HEK293 (cell line): ENCODE measurements at regions not wholly inside any gene's neighbourhood (a gene's known extent, or its start where the extent isn't known, plus 50 kb on each side); places are given as distances from the start of the nearest gene placed in this dataset.
A peak's percentile ranks its signal among the peaks of the same experiment; 100 is the strongest.

Experiments
- CTCF ChIA-PET: fragments of 350-600 bp; formaldehyde crosslinking; extraction: SDS; loops from one replicate; lab custom pipeline; 2021; ENCODE audit warnings: antibody characterized with exemption; lab: Yijun Ruan, JAX
- POLR2A ChIA-PET: fragments of 300-600 bp; formaldehyde crosslinking; extraction: SDS; loops from one replicate; lab custom pipeline; 2020; ENCODE audit warnings: antibody characterized with exemption, inconsistent platforms; lab: Yijun Ruan, JAX
- H3K27ac ChIP-seq: fragments of 200-500 bp; sonication (Bioruptor generic); 2 replicates; pipeline ENCODE4 v1.5.1; 2014; ENCODE audit warnings: low read depth, low read length, control low read depth, inconsistent platforms; ENCODE audit errors: extremely low read depth
- H3K36me3 ChIP-seq, 2 experiments: fragments of 200-500 bp in 1 of 2; sonication (Bioruptor generic) in 1 of 2; 1 replicate in 1 of 2; 2 replicates in 1 of 2; pipeline ENCODE4 v1.5.1; 2014 to 2017; ENCODE audit warnings: inconsistent platforms in 2 of 2, low read length in 2 of 2; ENCODE audit not compliant: control insufficient read depth in 2 of 2, insufficient read depth in 1 of 2
- H3K4me1 ChIP-seq: fragments of 200-500 bp; sonication (Bioruptor generic); 2 replicates; pipeline ENCODE4 v1.5.1; 2014; ENCODE audit warnings: mild to moderate bottlenecking, low read length, inconsistent platforms; ENCODE audit not compliant: control insufficient read depth, insufficient read depth
- H3K4me3 ChIP-seq: 2 replicates; pipeline ENCODE4 v1.5.1; 2011; ENCODE audit warnings: low read depth, mild to moderate bottlenecking, control low read depth, low read length, moderate library complexity
- H3K9me3 ChIP-seq: fragments of 200-500 bp; sonication (Bioruptor generic); 2 replicates; pipeline ENCODE4 v1.5.1; 2014; ENCODE audit warnings: low read depth, low read length, inconsistent platforms; ENCODE audit not compliant: control insufficient read depth, insufficient read depth
- GLI2 ChIP-seq: fragments of 450-650 bp; formaldehyde crosslinking; IDR thresholded peaks from 2 replicates; pipeline ENCODE4; 2017; ENCODE audit warnings: missing biosample characterization, missing genetic modification characterization, low read depth, borderline replicate concordance
- KLF8 ChIP-seq: fragments of 450-650 bp; formaldehyde crosslinking; IDR thresholded peaks from 2 replicates; pipeline ENCODE4 v1.5.1; 2016; ENCODE audit warnings: missing biosample characterization, missing genetic modification characterization
- TRIM28 ChIP-seq: IDR thresholded peaks from 2 replicates; pipeline ENCODE4 v1.6.1; 2011; ENCODE audit warnings: low read length, control low read depth, borderline replicate concordance
- ZBTB44 ChIP-seq: fragments of 450-650 bp; IDR thresholded peaks from 2 replicates; pipeline ENCODE4 v1.5.1; 2018; ENCODE audit warnings: missing biosample characterization, mild to moderate bottlenecking, missing genetic modification characterization
- ZBTB49 ChIP-seq: fragments of 450-650 bp; formaldehyde crosslinking; IDR thresholded peaks from 2 replicates; pipeline ENCODE4 v1.5.1; 2016; ENCODE audit warnings: missing biosample characterization, missing genetic modification characterization, low read depth
- ZNF16 ChIP-seq: fragments of 450-650 bp; formaldehyde crosslinking; IDR thresholded peaks from 2 replicates; pipeline ENCODE4 v1.5.1; 2016; ENCODE audit warnings: low read depth, missing biosample characterization, missing genetic modification characterization
- ZNF23 ChIP-seq: fragments of 450-650 bp; formaldehyde crosslinking; IDR thresholded peaks from 2 replicates; pipeline ENCODE4 v1.5.1; 2016; ENCODE audit warnings: missing biosample characterization, missing genetic modification characterization, borderline replicate concordance
- ZNF37A ChIP-seq: fragments of 450-650 bp; IDR thresholded peaks from 2 replicates; pipeline ENCODE4 v1.5.1; 2018; ENCODE audit warnings: missing biosample characterization, missing genetic modification characterization
- ZNF501 ChIP-seq: fragments of 450-650 bp; formaldehyde crosslinking; IDR thresholded peaks from 2 replicates; pipeline ENCODE4 v1.5.1; 2016; ENCODE audit warnings: missing biosample characterization, missing genetic modification characterization
- ZNF596 ChIP-seq: fragments of 450-650 bp; IDR thresholded peaks from 2 replicates; pipeline ENCODE4 v1.5.0; 2018; ENCODE audit warnings: missing biosample characterization, mild to moderate bottlenecking, missing genetic modification characterization, moderate library complexity
- ZNF600 ChIP-seq: fragments of 450-650 bp; formaldehyde crosslinking; IDR thresholded peaks from 2 replicates; pipeline ENCODE4 v1.5.1; 2016; ENCODE audit warnings: missing biosample characterization, missing genetic modification characterization
- ZNF624 ChIP-seq: fragments of 450-650 bp; formaldehyde crosslinking; IDR thresholded peaks from 2 replicates; pipeline ENCODE4 v1.5.1; 2017; ENCODE audit warnings: missing biosample characterization, missing genetic modification characterization
- ZNF629 ChIP-seq: fragments of 450-650 bp; formaldehyde crosslinking; IDR thresholded peaks from 2 replicates; pipeline ENCODE4 v1.5.1; 2017; ENCODE audit warnings: missing biosample characterization, missing genetic modification characterization
- ZNF660 ChIP-seq: fragments of 450-650 bp; IDR thresholded peaks from 2 replicates; pipeline ENCODE4 v1.5.1; 2018; ENCODE audit warnings: missing biosample characterization, mild to moderate bottlenecking, missing genetic modification characterization
- ZNF843 ChIP-seq: fragments of 450-650 bp; formaldehyde crosslinking; IDR thresholded peaks from 2 replicates; pipeline ENCODE4 v1.5.1; 2016; ENCODE audit warnings: missing biosample characterization, missing genetic modification characterization
- TF ChIP-seq, protein P1 (sequence below): fragments of 450-650 bp; formaldehyde crosslinking; IDR thresholded peaks from 2 replicates; pipeline ENCODE4 v1.5.1; 2016; ENCODE audit warnings: missing biosample characterization, missing genetic modification characterization, low read depth
- TF ChIP-seq, protein P2 (sequence below): fragments of 450-650 bp; formaldehyde crosslinking; conservative IDR thresholded peaks from 2 replicates; pipeline ENCODE4 v1.5.1; 2016; ENCODE audit warnings: low read depth, missing biosample characterization, missing genetic modification characterization

GRCh38 chr10:8986975-8987374 is 932.5 kb downstream of the GATA3 start:
- no peak overlapping the region for H3K27ac ChIP-seq
- no peaks in the 10 kb centered on the region for H3K36me3 ChIP-seq
- H3K4me1 ChIP-seq: 0 out of 2 replicates have a peak, but pooled peaks cover 2% of the 10 kb centered on the region
- no peak overlapping the region for H3K4me3 ChIP-seq
- no peaks in the 10 kb centered on the region for H3K9me3 ChIP-seq
- POLR2A ChIA-PET: no interaction called here
- no peak for TF ChIP-seq ZNF37A (tag by site-specific recombination)
- TF ChIP-seq TRIM28: peak; percentile 72; the same call in 1 of the 2 replicates
- no peak for TF ChIP-seq ZNF660 (tag by site-specific recombination)
- no peak for TF ChIP-seq ZNF843 (tag by site-specific recombination)
- no peak for TF ChIP-seq ZNF16 (tag by site-specific recombination)
- TF ChIP-seq ZNF624: no peak
- TF ChIP-seq, all 188 proteins: peak for 1
- CTCF ChIA-PET: no interaction called here

- H3K36me3 ChIP-seq: no peaks in the 10 kb centered on the region
- TF ChIP-seq ZNF501 (no peak), ZNF23 (tag by site-specific recombination) (no peak), ZBTB44 (tag by site-specific recombination) (no peak), TRIM28 (no peak), ZBTB49 (tag by site-specific recombination) (no peak), ZNF629 (tag by site-specific recombination) (no peak), ZNF624 (no peak), KLF8 (tag by site-specific recombination) (no peak), ZNF600 (no peak), ZNF596 (tag by site-specific recombination) (no peak), GLI2 (tag by site-specific recombination) (no peak)
- TF ChIP-seq, protein P1, sequence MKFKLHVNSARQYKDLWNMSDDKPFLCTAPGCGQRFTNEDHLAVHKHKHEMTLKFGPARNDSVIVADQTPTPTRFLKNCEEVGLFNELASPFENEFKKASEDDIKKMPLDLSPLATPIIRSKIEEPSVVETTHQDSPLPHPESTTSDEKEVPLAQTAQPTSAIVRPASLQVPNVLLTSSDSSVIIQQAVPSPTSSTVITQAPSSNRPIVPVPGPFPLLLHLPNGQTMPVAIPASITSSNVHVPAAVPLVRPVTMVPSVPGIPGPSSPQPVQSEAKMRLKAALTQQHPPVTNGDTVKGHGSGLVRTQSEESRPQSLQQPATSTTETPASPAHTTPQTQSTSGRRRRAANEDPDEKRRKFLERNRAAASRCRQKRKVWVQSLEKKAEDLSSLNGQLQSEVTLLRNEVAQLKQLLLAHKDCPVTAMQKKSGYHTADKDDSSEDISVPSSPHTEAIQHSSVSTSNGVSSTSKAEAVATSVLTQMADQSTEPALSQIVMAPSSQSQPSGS (tag by site-specific recombination): peak; percentile 83
- TF ChIP-seq, protein P2, sequence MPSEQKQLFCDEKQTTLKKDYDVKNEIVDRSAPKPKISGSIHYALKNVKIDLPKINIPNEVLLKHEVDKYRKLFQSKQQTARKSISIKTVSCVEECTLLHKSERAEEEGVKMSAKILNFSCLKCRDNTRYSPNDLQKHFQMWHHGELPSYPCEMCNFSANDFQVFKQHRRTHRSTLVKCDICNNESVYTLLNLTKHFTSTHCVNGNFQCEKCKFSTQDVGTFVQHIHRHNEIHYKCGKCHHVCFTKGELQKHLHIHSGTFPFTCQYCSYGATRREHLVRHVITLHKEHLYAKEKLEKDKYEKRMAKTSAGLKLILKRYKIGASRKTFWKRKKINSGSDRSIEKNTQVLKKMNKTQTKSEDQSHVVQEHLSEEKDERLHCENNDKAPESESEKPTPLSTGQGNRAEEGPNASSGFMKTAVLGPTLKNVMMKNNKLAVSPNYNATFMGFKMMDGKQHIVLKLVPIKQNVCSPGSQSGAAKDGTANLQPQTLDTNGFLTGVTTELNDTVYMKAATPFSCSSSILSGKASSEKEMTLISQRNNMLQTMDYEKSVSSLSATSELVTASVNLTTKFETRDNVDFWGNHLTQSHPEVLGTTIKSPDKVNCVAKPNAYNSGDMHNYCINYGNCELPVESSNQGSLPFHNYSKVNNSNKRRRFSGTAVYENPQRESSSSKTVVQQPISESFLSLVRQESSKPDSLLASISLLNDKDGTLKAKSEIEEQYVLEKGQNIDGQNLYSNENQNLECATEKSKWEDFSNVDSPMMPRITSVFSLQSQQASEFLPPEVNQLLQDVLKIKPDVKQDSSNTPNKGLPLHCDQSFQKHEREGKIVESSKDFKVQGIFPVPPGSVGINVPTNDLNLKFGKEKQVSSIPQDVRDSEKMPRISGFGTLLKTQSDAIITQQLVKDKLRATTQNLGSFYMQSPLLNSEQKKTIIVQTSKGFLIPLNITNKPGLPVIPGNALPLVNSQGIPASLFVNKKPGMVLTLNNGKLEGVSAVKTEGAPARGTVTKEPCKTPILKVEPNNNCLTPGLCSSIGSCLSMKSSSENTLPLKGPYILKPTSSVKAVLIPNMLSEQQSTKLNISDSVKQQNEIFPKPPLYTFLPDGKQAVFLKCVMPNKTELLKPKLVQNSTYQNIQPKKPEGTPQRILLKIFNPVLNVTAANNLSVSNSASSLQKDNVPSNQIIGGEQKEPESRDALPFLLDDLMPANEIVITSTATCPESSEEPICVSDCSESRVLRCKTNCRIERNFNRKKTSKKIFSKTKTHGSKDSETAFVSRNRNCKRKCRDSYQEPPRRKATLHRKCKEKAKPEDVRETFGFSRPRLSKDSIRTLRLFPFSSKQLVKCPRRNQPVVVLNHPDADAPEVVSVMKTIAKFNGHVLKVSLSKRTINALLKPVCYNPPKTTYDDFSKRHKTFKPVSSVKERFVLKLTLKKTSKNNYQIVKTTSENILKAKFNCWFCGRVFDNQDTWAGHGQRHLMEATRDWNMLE (tag by site-specific recombination): 0 out of 2 replicates have a peak, but pooled peaks have one; percentile 23
- H3K27ac ChIP-seq: no peak overlapping the region
- no peaks in the 10 kb centered on the region for H3K9me3 ChIP-seq
- no peak overlapping the region for H3K4me3 ChIP-seq
- ChIA-PET CTCF (interaction anchor here (0.6 kb wide), 1 partner anchor 428 kb away, joined by 3 read pairs; no protein-coding TSS in a partner anchor), POLR2A (no interaction called here)
- H3K4me1 ChIP-seq: 0 out of 2 replicates have a peak, but pooled peaks cover 2% of the 10 kb centered on the region
These were observed 933.2 kb downstream of the GATA3 start for GRCh38 chr10:8987712-8988111.
